Stomach (tissue), 8 donors: ENCODE measurements at regions not wholly inside any gene's neighbourhood (a gene's known extent, or its start where the extent isn't known, plus 50 kb on each side); places are given as distances from the start of the nearest gene placed in this dataset.

Experiments used
- DNase-seq, 2 donors: peaks; one replicate each; pipeline versions ENCODE4 v3.0.0 to v3.0.0-alpha.2; 2013 to 2019
- H3K27ac ChIP-seq, 5 donors: fragments of 200-600 bp in 4 of 5; sonication (generic) in 4 of 5; one replicate each; pipeline ENCODE4 v1.5.1; 2013 to 2019; ENCODE audit warnings: mild to moderate bottlenecking in 1 of 5, moderate library complexity in 1 of 5
- H3K27me3 ChIP-seq, 3 donors: fragments of 200-600 bp; sonication (generic); one replicate each; pipeline ENCODE4 v1.5.1; 2017 to 2019; ENCODE audit warnings: mixed run types in 1 of 3
- H3K36me3 ChIP-seq, 4 donors: fragments of 200-600 bp; sonication (generic); 1 replicate in 3 of 4; 2 replicates in 1 of 4; pipeline ENCODE4 v1.5.1; 2016 to 2019
- H3K4me1 ChIP-seq, 4 donors: fragments of 200-600 bp; sonication (generic); one replicate each; pipeline ENCODE4 v1.5.1; 2016 to 2019
- H3K4me3 ChIP-seq, 4 donors: fragments of 200-600 bp; sonication (generic) in 3 of 4; one replicate each; pipeline ENCODE4 v1.5.1; 2016 to 2019; ENCODE audit warnings: mild to moderate bottlenecking in 1 of 4
- H3K9me3 ChIP-seq, 4 donors: fragments of 200-600 bp; sonication (generic); one replicate each; pipeline ENCODE4 v1.5.1; 2016 to 2019
- EP300 ChIP-seq: sonication (generic); formaldehyde crosslinking; IDR thresholded peaks from one replicate; pipeline ENCODE4 v1.6.1; 2017; ENCODE audit warnings: antibody characterized with exemption
- POLR2A ChIP-seq, 4 donors: fragments of 450-650 bp; IDR thresholded peaks; one replicate each; pipeline ENCODE4 v1.6.1; 2016; ENCODE audit warnings: antibody characterized with exemption in 4 of 4, control low read depth in 2 of 4, mild to moderate bottlenecking in 1 of 4, moderate library complexity in 1 of 4
- POLR2AphosphoS5 ChIP-seq, 3 donors: sonication (generic); formaldehyde crosslinking; IDR thresholded peaks; one replicate each; pipeline ENCODE4 v1.6.1; 2016; ENCODE audit warnings: antibody characterized with exemption in 3 of 3
- WGBS, 5 donors: extraction: QIAGEN DNeasy Blood & Tissue Kit in 3 of 5; methylation state at CpG; one replicate each; pipeline versions ENCODE4 v1.1.5 to v1.1.7; 2013 to 2018; 5-methylcytosine and 5-hydroxymethylcytosine counted together
- intact Hi-C: fragments of 100-400 bp; cut with DNase I; formaldehyde crosslinking; loops from one replicate; pipeline ENCODE4 v1.15.1; 2023; ENCODE audit warnings: low total_unique reads
- TF ChIP-seq, protein P1 (sequence below), 7 experiments: fragments of 450-650 bp in 4 of 7; fragments of 200-600 bp in 3 of 7; sonication (generic) in 3 of 7; IDR thresholded peaks; one replicate each; pipeline ENCODE4 v1.5.1; 2016 to 2019; ENCODE audit warnings: antibody characterized with exemption in 7 of 7, control low read depth in 2 of 7, mild to moderate bottlenecking in 1 of 7
- donor health status: healthy with polysubstance abuse.
- donor health status: Bipolar disorder and iron deficiency.
- donor health status: healthy.

DNA sequence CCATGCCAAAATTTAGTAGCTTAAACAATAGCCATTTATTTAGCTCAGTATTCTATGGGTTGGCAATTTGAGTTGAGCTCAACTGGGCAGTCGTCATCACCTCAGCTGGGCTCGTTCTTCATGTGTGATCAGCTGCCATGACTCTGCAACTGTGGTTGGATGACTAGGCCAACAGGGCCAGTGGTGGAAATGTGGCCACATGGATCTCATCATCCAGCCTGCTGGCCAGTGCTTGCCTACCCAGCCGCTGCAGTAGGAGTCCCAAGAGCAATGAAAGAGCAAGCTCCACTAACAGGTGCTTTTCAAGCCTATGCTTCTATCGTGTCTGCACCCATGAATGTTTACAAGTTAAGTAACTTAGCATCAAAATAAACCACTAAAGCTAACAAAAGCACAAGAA, 158.0 kb downstream of the ATPSCKMT start:
- 44 to 75% (median 60%) methylated on average over 4 of the region's 4 CpGs for WGBS, 5 donors
- Histone ChIP-seq H3K4me3 (no peak overlapping the region), H3K27me3 (no peaks in the 10 kb centered on the region), H3K27ac (no peak overlapping the region), H3K36me3 (no peaks in the 10 kb centered on the region), H3K4me1 (no peaks in the 10 kb centered on the region), H3K9me3 (peaks cover 0 to 40% (median 13%) of the 10 kb centered on the region in 4 donors)
- DNase-seq: no peak
- TF ChIP-seq, protein P1, sequence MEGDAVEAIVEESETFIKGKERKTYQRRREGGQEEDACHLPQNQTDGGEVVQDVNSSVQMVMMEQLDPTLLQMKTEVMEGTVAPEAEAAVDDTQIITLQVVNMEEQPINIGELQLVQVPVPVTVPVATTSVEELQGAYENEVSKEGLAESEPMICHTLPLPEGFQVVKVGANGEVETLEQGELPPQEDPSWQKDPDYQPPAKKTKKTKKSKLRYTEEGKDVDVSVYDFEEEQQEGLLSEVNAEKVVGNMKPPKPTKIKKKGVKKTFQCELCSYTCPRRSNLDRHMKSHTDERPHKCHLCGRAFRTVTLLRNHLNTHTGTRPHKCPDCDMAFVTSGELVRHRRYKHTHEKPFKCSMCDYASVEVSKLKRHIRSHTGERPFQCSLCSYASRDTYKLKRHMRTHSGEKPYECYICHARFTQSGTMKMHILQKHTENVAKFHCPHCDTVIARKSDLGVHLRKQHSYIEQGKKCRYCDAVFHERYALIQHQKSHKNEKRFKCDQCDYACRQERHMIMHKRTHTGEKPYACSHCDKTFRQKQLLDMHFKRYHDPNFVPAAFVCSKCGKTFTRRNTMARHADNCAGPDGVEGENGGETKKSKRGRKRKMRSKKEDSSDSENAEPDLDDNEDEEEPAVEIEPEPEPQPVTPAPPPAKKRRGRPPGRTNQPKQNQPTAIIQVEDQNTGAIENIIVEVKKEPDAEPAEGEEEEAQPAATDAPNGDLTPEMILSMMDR (IDR thresholded peaks at IDR 0.05): no peak
- TF ChIP-seq POLR2AphosphoS5 (IDR thresholded peaks at IDR 0.05) (no peak), EP300 (no peak), POLR2A (IDR thresholded peaks at IDR 0.05) (no peak)
- intact Hi-C loops: no loop called here

DNA sequence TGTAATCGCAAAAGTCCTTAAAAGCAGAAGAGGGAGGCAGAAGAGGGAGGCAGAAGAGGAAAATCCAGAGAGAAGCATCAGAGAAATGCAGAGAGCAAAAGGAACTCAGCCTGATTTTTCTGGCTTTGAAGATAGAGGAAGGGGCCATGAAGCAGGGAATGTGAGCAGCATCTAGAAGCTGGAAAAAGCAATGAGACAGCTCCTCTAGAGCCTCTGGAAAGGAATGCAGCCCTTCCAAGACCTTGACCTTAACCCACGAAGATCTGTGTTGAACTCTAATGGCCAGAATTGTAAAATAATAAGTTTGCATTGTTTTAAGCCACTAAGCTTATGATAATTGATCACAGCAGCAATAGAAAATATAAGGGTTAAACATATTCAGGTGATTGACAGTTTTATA, 159.6 kb downstream of the ATPSCKMT start:
- TF ChIP-seq EP300: no peak
- TF ChIP-seq, protein P1 (IDR thresholded peaks at IDR 0.05): no peak
- TF ChIP-seq POLR2AphosphoS5 (IDR thresholded peaks at IDR 0.05): no peak
- TF ChIP-seq POLR2A (IDR thresholded peaks at IDR 0.05): no peak
- 63 to 75% (median 68%) methylated on average over 2 of the region's 2 CpGs for WGBS, 5 donors
- intact Hi-C loops: no loop called here
- no peak overlapping the region for H3K4me3 ChIP-seq
- H3K27me3 ChIP-seq: no peaks in the 10 kb centered on the region
- H3K36me3 ChIP-seq: no peaks in the 10 kb centered on the region
- no peak overlapping the region for H3K27ac ChIP-seq
- H3K4me1 ChIP-seq: no peaks in the 10 kb centered on the region
- no peak for DNase-seq
- peaks cover 0 to 24% (median 8%) of the 10 kb centered on the region in 4 donors for H3K9me3 ChIP-seq

DNA sequence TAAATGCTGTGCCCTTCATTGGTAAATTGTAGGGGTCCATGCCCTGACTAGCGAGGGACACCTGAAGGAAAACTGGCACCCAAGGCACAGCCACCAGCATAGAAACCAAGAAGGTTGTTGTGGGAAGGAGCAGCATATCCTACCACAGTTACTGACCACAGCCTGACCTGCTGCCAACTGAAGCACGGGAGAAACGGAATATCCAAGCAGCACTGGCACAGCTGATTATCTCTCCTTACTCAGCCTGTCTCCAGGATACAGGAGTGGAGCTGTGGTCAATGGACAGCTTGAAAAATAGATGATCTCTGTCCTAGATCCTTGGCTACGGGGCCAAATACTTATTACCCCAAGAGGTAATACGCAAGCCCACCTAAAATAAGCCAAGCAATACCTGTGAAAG, 164.5 kb downstream of the ATPSCKMT start:
- Histone ChIP-seq H3K27ac (no peak overlapping the region), H3K4me1 (no peaks in the 10 kb centered on the region), H3K27me3 (no peaks in the 10 kb centered on the region), H3K36me3 (no peaks in the 10 kb centered on the region), H3K4me3 (no peak overlapping the region), H3K9me3 (peaks cover 0 to 14% (median 4%) of the 10 kb centered on the region in 4 donors)
- intact Hi-C loops: no loop called here
- 75 to 82% (median 77%) methylated on average over 5 of the region's 5 CpGs for WGBS, 5 donors
- TF ChIP-seq, protein P1 (IDR thresholded peaks at IDR 0.05): no peak
- TF ChIP-seq EP300: no peak
- no peak for TF ChIP-seq POLR2A (IDR thresholded peaks at IDR 0.05)
- no peak for TF ChIP-seq POLR2AphosphoS5 (IDR thresholded peaks at IDR 0.05)
- DNase-seq: no peak

DNA sequence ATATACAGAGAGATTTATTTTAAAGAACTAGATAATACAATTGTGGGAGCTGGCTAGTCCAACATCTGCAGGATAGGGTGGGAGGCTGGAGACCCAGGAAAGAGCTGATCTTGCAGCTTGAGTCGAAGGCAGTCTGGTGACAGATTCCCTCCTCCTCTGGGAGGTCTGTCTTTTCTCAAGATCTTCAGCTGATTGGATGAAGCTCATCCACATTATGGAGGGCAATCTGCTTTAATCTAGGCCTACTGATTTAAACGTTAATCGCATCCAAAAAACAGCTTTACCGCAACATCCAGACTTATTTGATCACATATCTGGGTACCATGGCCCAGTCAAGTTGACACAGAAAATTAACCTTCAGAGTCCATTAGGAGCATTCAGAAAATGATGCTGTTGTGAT, 168.1 kb downstream of the ATPSCKMT start:
- H3K4me1 ChIP-seq: no peaks in the 10 kb centered on the region
- TF ChIP-seq EP300 (no peak), POLR2A (IDR thresholded peaks at IDR 0.05) (no peak), POLR2AphosphoS5 (IDR thresholded peaks at IDR 0.05) (no peak)
- TF ChIP-seq, protein P1 (IDR thresholded peaks at IDR 0.05): no peak
- DNase-seq: no peak
- H3K4me3 ChIP-seq: no peak overlapping the region
- intact Hi-C loops: no loop called here
- H3K27ac ChIP-seq: no peak overlapping the region
- H3K27me3 ChIP-seq: no peaks in the 10 kb centered on the region
- no peaks in the 10 kb centered on the region for H3K36me3 ChIP-seq
- WGBS, 5 donors: 76 to 89% (median 87%) methylated on average over 4 of the region's 4 CpGs
- no peaks in the 10 kb centered on the region for H3K9me3 ChIP-seq
